Fibroblast of lung (primary cell): ENCODE measurements at regions not wholly inside any gene's neighbourhood (a gene's known extent, or its start where the extent isn't known, plus 50 kb on each side); places are given as distances from the start of the nearest gene placed in this dataset.

Experiments
- EZH2 ChIP-seq: IDR thresholded peaks from 2 replicates; pipeline ENCODE4 v1.5.1; 2012; ENCODE audit warnings: low read length, control low read depth, mild to moderate bottlenecking; ENCODE audit errors: missing control alignments
- TF ChIP-seq, protein P1 (sequence below), 2 donors: IDR thresholded peaks in 1 of 2; conservative IDR thresholded peaks in 1 of 2; 1 replicate in 1 of 2; 2 replicates in 1 of 2; pipeline ENCODE4 v1.5.1; 2011 to 2012; ENCODE audit warnings: low read length in 2 of 2, control low read depth in 1 of 2, inconsistent platforms in 1 of 2, low read depth in 1 of 2, mild to moderate bottlenecking in 1 of 2

DNA sequence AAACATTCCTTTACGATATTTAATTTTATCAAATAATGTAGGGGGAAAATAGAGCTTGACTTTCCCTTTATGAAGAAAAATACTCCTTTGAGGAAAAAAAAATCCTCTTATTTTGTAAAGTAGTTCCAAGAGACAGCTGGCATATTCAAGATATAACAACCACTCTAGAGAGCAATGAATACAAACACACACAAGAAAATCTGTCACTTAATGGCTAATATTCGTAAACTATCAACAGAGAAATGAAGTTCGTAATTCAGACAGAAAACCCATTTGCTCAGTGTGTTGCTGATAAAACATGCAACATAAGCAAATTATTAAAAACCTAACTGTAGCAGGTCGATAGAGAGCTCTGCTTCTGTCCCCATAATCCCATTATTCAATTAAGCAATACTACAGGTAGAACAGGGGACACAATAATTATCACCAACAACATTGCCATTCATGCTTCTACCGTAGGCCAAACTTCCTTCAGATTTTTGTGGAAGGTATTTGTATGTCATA, 714.4 kb upstream of the MARCKS start:
- TF ChIP-seq, protein P1, sequence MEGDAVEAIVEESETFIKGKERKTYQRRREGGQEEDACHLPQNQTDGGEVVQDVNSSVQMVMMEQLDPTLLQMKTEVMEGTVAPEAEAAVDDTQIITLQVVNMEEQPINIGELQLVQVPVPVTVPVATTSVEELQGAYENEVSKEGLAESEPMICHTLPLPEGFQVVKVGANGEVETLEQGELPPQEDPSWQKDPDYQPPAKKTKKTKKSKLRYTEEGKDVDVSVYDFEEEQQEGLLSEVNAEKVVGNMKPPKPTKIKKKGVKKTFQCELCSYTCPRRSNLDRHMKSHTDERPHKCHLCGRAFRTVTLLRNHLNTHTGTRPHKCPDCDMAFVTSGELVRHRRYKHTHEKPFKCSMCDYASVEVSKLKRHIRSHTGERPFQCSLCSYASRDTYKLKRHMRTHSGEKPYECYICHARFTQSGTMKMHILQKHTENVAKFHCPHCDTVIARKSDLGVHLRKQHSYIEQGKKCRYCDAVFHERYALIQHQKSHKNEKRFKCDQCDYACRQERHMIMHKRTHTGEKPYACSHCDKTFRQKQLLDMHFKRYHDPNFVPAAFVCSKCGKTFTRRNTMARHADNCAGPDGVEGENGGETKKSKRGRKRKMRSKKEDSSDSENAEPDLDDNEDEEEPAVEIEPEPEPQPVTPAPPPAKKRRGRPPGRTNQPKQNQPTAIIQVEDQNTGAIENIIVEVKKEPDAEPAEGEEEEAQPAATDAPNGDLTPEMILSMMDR (conservative IDR thresholded peaks at IDR 0.05 in 1 of 2, IDR thresholded peaks at IDR 0.05 in 1 of 2; ENCODE audit: low read depth in 1 of 2, low read length in 2 of 2) = no peak
- no peak for TF ChIP-seq EZH2
